ENCODE measurements at regions not wholly inside any gene's neighbourhood (a gene's known extent, or its start where the extent isn't known, plus 50 kb on each side); places are given as distances from the start of the nearest gene placed in this dataset.

- Histone ChIP-seq H3K27ac (replicated peaks) (no peak overlapping the region), H3K27me3 (ENCODE audit: insufficient read depth, poor library complexity, severe bottlenecking) (no peaks in the 10 kb centered on the region), H3K4me3 (replicated peaks; ENCODE audit: insufficient read depth, low read length) (no peak overlapping the region)
- no peak for DNase-seq (ENCODE audit: low read depth in 1 of 2, low spot score in 1 of 2)
- TF ChIP-seq POLR2AphosphoS5 (IDR thresholded peaks at IDR 0.05; ENCODE audit: low read depth) (no peak), REST (IDR thresholded peaks at IDR 0.05; ENCODE audit: insufficient replicate concordance, low read depth) (no peak), GABPA (IDR thresholded peaks at IDR 0.05; ENCODE audit: low read depth) (no peak), SPI1 (IDR thresholded peaks at IDR 0.05; ENCODE audit: borderline replicate concordance, low read depth) (no peak), CTCF (IDR thresholded peaks at IDR 0.05; ENCODE audit: insufficient read depth, low read length) (no peak)
Observed at GRCh38 chr1:239795304-239795703, 296.4 kb upstream of the FMN2 start.

GRCh38 chr1:239799617-239800016, 292.1 kb upstream of the FMN2 start:
- Histone ChIP-seq H3K27ac (replicated peaks) (no peak overlapping the region), H3K27me3 (ENCODE audit: insufficient read depth, poor library complexity, severe bottlenecking) (no peaks in the 10 kb centered on the region), H3K4me3 (replicated peaks; ENCODE audit: insufficient read depth, low read length) (no peak overlapping the region)
- DNase-seq (ENCODE audit: low read depth in 1 of 2, low spot score in 1 of 2), result no peak
- no peak for TF ChIP-seq CTCF (IDR thresholded peaks at IDR 0.05; ENCODE audit: insufficient read depth, low read length)

GRCh38 chr1:239800861-239801260, 290.8 kb upstream of the FMN2 start:
- Histone ChIP-seq H3K27me3 (ENCODE audit: insufficient read depth, poor library complexity, severe bottlenecking) (no peaks in the 10 kb centered on the region), H3K4me3 (replicated peaks; ENCODE audit: insufficient read depth, low read length) (no peak overlapping the region), H3K27ac (replicated peaks) (no peak overlapping the region)
- no peak for DNase-seq (ENCODE audit: low read depth in 1 of 2, low spot score in 1 of 2)
- no peak for TF ChIP-seq GABPA (IDR thresholded peaks at IDR 0.05; ENCODE audit: low read depth)
- no peak for TF ChIP-seq CTCF (IDR thresholded peaks at IDR 0.05; ENCODE audit: insufficient read depth, low read length)
- no peak for TF ChIP-seq REST (IDR thresholded peaks at IDR 0.05; ENCODE audit: insufficient replicate concordance, low read depth)
- no peak for TF ChIP-seq SPI1 (IDR thresholded peaks at IDR 0.05; ENCODE audit: borderline replicate concordance, low read depth)
- TF ChIP-seq POLR2AphosphoS5 (IDR thresholded peaks at IDR 0.05; ENCODE audit: low read depth), result no peak

GRCh38 chr1:239802275-239802674, 289.4 kb upstream of the FMN2 start:
- Histone ChIP-seq H3K27ac (replicated peaks) (no peak overlapping the region), H3K27me3 (ENCODE audit: insufficient read depth, poor library complexity, severe bottlenecking) (no peaks in the 10 kb centered on the region), H3K4me3 (replicated peaks; ENCODE audit: insufficient read depth, low read length) (no peak overlapping the region)
- TF ChIP-seq POLR2AphosphoS5 (IDR thresholded peaks at IDR 0.05; ENCODE audit: low read depth), result no peak
- TF ChIP-seq SPI1 (IDR thresholded peaks at IDR 0.05; ENCODE audit: borderline replicate concordance, low read depth), result no peak
- no peak for TF ChIP-seq GABPA (IDR thresholded peaks at IDR 0.05; ENCODE audit: low read depth)
- TF ChIP-seq CTCF (IDR thresholded peaks at IDR 0.05; ENCODE audit: insufficient read depth, low read length), result no peak
- TF ChIP-seq REST (IDR thresholded peaks at IDR 0.05; ENCODE audit: insufficient replicate concordance, low read depth), result no peak
- DNase-seq (ENCODE audit: low read depth in 1 of 2, low spot score in 1 of 2), result no peak
